Lower lobe of right lung (tissue), 2 donors: ENCODE measurements at regions not wholly inside any gene's neighbourhood (a gene's known extent, or its start where the extent isn't known, plus 50 kb on each side); places are given as distances from the start of the nearest gene placed in this dataset.

ENCODE experiments used
- ATAC-seq, 2 donors: fragments of 200-7000 bp; cut with Tn5 transposase; one replicate each; pipeline ENCODE4 v1.9.1; 2020 to 2022; ENCODE audit warnings: mild to moderate bottlenecking in 2 of 2, moderate library complexity in 2 of 2
- DNase-seq: peaks from one replicate; pipeline ENCODE4 v3.0.0-alpha.2; 2020
- H3K27ac ChIP-seq: fragments of 200-600 bp; one replicate; pipeline ENCODE4 v1.8.0; 2022
- H3K27me3 ChIP-seq: fragments of 200-600 bp; one replicate; pipeline ENCODE4 v1.8.0; 2022; ENCODE audit warnings: low read depth
- H3K36me3 ChIP-seq: fragments of 200-600 bp; one replicate; pipeline ENCODE4 v1.8.0; 2022; ENCODE audit warnings: mild to moderate bottlenecking
- H3K4me1 ChIP-seq: fragments of 200-600 bp; one replicate; pipeline ENCODE4 v1.8.0; 2022
- H3K4me3 ChIP-seq: fragments of 200-600 bp; one replicate; pipeline ENCODE4 v1.8.0; 2022; ENCODE audit warnings: mild to moderate bottlenecking
- H3K9me3 ChIP-seq: fragments of 200-600 bp; one replicate; pipeline ENCODE4 v1.8.0; 2022
- intact Hi-C: fragments of 100-400 bp; cut with DNase I; formaldehyde crosslinking; loops from one replicate; pipeline ENCODE4 v1.11.0; 2022
- TF ChIP-seq, protein P1 (sequence below): fragments of 200-600 bp; IDR thresholded peaks from one replicate; pipeline ENCODE4 v1.8.0; 2022; ENCODE audit warnings: antibody characterized with exemption, mild to moderate bottlenecking
- donor health status: DM: no; HTN: yes; CAD: no; lungs with severe emphysema.

DNA sequence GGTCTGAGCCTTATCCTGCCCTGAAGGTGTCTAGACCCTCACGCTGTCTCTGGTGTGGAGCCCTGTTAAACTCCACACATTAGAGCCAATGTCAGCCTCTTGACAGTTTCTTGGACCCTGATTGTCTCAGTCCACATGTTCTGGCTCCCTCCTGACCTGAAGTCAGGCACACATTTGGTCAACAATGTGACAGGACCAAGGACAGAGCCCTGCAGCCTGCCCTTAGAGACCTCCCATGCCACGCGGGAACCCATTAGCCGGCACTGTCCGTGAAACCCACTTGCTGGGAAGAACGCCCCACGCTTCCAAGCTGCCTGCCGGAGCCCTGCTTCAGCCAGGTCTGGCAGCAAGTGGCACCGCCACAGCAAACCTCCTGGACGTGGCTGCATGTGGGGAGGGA lies 162.7 kb upstream of the LINGO1 start:
- Histone ChIP-seq H3K27ac (no peak overlapping the region), H3K9me3 (no peaks in the 10 kb centered on the region), H3K4me1 (no peaks in the 10 kb centered on the region), H3K4me3 (no peak overlapping the region), H3K36me3 (no peaks in the 10 kb centered on the region), H3K27me3 (no peaks in the 10 kb centered on the region)
- no peak for ATAC-seq
- TF ChIP-seq, protein P1, sequence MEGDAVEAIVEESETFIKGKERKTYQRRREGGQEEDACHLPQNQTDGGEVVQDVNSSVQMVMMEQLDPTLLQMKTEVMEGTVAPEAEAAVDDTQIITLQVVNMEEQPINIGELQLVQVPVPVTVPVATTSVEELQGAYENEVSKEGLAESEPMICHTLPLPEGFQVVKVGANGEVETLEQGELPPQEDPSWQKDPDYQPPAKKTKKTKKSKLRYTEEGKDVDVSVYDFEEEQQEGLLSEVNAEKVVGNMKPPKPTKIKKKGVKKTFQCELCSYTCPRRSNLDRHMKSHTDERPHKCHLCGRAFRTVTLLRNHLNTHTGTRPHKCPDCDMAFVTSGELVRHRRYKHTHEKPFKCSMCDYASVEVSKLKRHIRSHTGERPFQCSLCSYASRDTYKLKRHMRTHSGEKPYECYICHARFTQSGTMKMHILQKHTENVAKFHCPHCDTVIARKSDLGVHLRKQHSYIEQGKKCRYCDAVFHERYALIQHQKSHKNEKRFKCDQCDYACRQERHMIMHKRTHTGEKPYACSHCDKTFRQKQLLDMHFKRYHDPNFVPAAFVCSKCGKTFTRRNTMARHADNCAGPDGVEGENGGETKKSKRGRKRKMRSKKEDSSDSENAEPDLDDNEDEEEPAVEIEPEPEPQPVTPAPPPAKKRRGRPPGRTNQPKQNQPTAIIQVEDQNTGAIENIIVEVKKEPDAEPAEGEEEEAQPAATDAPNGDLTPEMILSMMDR: no peak
- no peak for DNase-seq
- intact Hi-C loops: no loop called here

DNA sequence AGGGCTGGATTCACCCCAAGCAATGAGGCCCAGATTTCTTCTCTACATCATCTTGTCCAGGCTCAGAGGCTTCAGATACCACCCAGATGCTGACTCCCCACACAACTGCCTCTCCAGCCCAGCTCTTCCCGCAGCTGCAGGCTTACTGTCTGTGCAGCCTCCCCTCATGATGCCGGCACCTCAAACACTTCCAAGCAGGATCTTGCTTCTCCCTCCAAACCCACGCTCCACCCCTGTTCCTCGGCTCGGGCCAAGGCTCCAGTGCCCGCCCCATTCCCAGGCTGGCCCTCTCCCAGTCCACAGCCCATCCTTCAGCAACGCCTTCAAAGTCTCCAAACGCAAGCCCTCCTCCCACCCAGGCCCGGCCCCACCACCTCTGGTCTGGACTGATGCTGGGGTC lies 159.2 kb upstream of the LINGO1 start:
- H3K4me3 ChIP-seq: no peak overlapping the region
- H3K27me3 ChIP-seq: peaks cover 5% of the 10 kb centered on the region
- DNase-seq (no peak), ATAC-seq (no peak)
- H3K36me3 ChIP-seq: no peaks in the 10 kb centered on the region
- no peaks in the 10 kb centered on the region for H3K4me1 ChIP-seq
- no peak overlapping the region for H3K27ac ChIP-seq
- intact Hi-C loops: no loop called here
- TF ChIP-seq, protein P1: no peak
- no peaks in the 10 kb centered on the region for H3K9me3 ChIP-seq

DNA sequence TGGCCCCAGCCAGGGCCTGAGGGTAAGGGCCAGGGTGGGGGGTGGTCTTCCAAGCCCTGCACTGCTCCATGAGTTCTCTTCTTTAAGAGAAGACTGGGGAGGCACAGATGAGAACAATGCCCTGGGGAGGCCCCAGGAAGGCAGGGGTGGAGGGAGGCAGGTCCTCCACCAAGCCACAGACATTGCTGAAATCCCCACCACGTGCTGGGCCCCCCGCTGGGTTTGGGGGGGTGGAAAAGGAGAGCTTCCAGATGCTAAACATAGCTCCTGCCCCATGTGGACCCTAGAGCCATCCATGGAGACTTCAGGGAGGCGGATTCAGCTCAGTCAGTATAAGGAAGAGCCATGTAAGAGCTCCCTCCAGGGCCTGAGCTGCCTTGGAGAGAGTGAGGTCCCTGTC lies 157.8 kb upstream of the LINGO1 start:
- Histone ChIP-seq H3K27me3 (peaks cover 16% of the 10 kb centered on the region), H3K27ac (no peak overlapping the region), H3K4me1 (no peaks in the 10 kb centered on the region), H3K9me3 (no peaks in the 10 kb centered on the region), H3K36me3 (no peaks in the 10 kb centered on the region), H3K4me3 (no peak overlapping the region)
- no peak for DNase-seq
- TF ChIP-seq, protein P1: no peak
- intact Hi-C loops: no loop called here
- no peak for ATAC-seq

DNA sequence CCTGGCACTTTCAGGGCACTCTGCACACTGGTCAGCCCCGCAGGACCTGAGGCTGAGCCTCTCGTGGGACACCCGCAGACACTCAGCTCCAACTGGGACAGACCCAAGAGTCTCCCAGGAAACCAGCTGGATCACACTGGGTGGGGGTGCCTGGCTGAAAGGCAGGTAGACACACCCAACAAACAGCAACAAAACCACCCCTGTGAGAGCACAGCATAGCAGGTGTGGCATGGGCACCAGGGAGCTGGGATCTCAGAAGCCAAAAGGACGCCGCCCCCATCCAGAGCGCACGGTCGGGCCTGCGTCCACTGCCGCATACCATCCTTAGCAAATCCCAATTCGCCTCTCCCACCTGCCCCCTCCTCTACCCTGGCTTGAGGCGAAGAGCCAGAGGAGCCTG lies 154.2 kb upstream of the LINGO1 start:
- Histone ChIP-seq H3K4me3 (no peak overlapping the region), H3K36me3 (no peaks in the 10 kb centered on the region), H3K9me3 (no peaks in the 10 kb centered on the region), H3K27ac (no peak overlapping the region), H3K27me3 (peaks cover 16% of the 10 kb centered on the region), H3K4me1 (no peaks in the 10 kb centered on the region)
- TF ChIP-seq, protein P1: no peak
- intact Hi-C loops: no loop called here
- DNase-seq (no peak), ATAC-seq (no peak)

DNA sequence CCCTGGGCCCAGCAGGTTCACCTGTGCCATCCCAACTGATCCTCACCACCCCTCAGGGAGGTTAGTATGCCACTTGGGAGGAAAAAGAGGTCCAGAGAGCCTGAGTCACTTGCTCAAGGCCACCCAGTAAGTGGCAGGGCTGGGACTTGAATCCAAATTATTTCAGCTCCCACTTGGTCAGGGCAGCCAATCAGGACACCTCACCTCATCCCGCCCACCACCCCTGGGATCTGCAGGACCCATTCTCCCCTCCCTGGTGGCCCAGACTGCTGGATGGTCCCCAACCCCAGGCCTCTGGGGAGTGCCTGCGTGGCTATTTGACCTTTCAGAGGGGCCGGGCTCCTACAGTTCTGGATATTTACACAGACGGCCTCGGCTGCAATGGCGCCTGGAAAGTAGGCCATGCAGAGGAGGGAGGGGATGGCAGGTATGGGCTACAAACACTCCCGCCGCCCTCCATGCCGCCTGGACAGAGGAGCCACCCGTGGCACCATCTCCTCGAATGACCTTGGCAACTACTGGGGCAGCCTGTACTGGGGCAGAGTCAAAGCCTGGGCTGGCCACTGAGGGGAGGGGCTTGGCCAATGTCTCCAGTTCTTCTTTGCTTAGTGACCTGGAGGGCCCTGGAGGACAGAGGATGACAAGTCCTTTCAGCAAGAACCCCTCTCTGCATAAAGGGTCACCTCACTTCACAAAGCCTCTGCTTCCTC lies 153.6 kb upstream of the LINGO1 start:
- Histone ChIP-seq H3K4me3 (no peak overlapping the region), H3K4me1 (no peaks in the 10 kb centered on the region), H3K9me3 (no peaks in the 10 kb centered on the region), H3K36me3 (no peaks in the 10 kb centered on the region), H3K27ac (no peak overlapping the region), H3K27me3 (peaks cover 16% of the 10 kb centered on the region)
- intact Hi-C loops: no loop called here
- ATAC-seq: no peak
- no peak for DNase-seq
- TF ChIP-seq, protein P1: no peak
